Naive thymus-derived CD8-positive, alpha-beta T cell (primary cell): ENCODE measurements at regions not wholly inside any gene's neighbourhood (a gene's known extent, or its start where the extent isn't known, plus 50 kb on each side); places are given as distances from the start of the nearest gene placed in this dataset.
A peak's percentile ranks its signal among the peaks of the same experiment; 100 is the strongest.

Experiments used
- ATAC-seq, 2 donors: fragments of 150-1000 bp; cut with Tn5 transposase in 1 of 2; sonication (Bioruptor Pico), chemical (Tn5 transposase) in 1 of 2; 1 replicate in 1 of 2; 2 replicates in 1 of 2; pipeline ENCODE4 v1.10.0; 2021; ENCODE audit warnings: mild to moderate bottlenecking in 2 of 2, moderate library complexity in 2 of 2
- POLR2A ChIA-PET: fragments of 350-600 bp; sonication (Branson Sonifier 250); formaldehyde crosslinking; loops from one replicate; lab custom pipeline; 2021; ENCODE audit warnings: antibody characterized with exemption; lab: Charles Lee
- DNase-seq, 10 donors: peaks; one replicate each; pipeline versions ENCODE4 v3.0.0 to v3.0.0-alpha.2; 2020 to 2022
- H3K27ac Mint-ChIP-seq, 10 donors: one replicate each; pipeline ENCODE4 v1.8.0; 2020 to 2022; ENCODE audit warnings: mild to moderate bottlenecking in 10 of 10, mixed read lengths in 10 of 10, moderate library complexity in 4 of 10, inconsistent platforms in 1 of 10
- H3K27me3 Mint-ChIP-seq, 5 donors: one replicate each; pipeline ENCODE4 v1.8.0; 2021 to 2022; ENCODE audit warnings: mixed read lengths in 5 of 5
- H3K36me3 Mint-ChIP-seq, 3 donors: one replicate each; pipeline ENCODE4 v1.8.0; 2020 to 2022; ENCODE audit warnings: mixed read lengths in 3 of 3, mild to moderate bottlenecking in 2 of 3, inconsistent platforms in 1 of 3
- H3K4me1 Mint-ChIP-seq, 4 donors: one replicate each; pipeline ENCODE4 v1.8.0; 2021 to 2022; ENCODE audit warnings: mixed read lengths in 4 of 4
- H3K4me3 Mint-ChIP-seq, 10 donors: one replicate each; pipeline ENCODE4 v1.8.0; 2020 to 2022; ENCODE audit warnings: mild to moderate bottlenecking in 10 of 10, mixed read lengths in 10 of 10, moderate library complexity in 6 of 10, inconsistent platforms in 1 of 10
- H3K9me3 Mint-ChIP-seq, 9 donors: one replicate each; pipeline ENCODE4 v1.8.0; 2020 to 2022; ENCODE audit warnings: mixed read lengths in 9 of 9, mild to moderate bottlenecking in 3 of 9, inconsistent platforms in 1 of 9, moderate library complexity in 1 of 9

DNA sequence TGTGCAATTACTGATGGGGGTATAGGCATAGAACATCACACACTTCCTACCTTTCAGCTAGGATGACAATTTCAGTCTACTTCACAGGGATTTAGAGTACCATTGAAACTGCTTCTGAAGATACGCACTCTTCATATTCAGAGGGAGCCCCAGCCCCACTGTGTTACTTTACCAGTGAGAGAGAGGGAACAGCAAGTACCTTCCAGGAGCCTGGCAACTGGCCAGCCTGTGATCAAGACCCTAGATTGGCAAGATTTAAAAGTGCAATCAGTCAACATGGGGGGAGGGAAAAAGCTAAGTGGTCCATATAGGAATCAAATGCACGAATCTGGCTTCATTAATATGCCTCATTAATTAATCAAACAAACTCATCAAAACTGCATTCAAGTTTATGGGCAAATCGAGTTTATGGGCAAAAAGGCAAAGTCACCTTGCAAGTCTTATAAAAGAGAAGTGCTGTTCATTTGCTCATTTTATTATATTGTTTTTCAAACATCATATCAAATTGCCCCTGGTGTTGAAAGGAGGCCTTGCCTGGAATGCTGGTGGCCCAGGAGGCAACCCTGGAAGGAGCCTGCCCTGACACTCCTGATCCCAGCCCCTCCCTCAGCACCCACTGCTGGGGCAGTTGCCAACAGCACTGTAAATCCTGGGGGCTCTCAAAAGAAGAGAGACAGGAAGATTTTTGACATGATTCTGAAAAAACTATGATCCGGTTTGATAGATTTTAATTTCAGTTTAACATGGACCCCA is 184.9 kb upstream of the DPT start:
- DNase-seq: no peak
- H3K9me3 Mint-ChIP-seq: no peaks in the 10 kb centered on the region
- no peaks in the 10 kb centered on the region for H3K36me3 Mint-ChIP-seq
- no peak overlapping the region for H3K27ac Mint-ChIP-seq
- POLR2A ChIA-PET: no interaction called here
- peaks cover 3 to 12% (median 9%) of the 10 kb centered on the region in 5 donors for H3K27me3 Mint-ChIP-seq
- no peak overlapping the region for H3K4me3 Mint-ChIP-seq
- no peak for ATAC-seq
- no peaks in the 10 kb centered on the region for H3K4me1 Mint-ChIP-seq

DNA sequence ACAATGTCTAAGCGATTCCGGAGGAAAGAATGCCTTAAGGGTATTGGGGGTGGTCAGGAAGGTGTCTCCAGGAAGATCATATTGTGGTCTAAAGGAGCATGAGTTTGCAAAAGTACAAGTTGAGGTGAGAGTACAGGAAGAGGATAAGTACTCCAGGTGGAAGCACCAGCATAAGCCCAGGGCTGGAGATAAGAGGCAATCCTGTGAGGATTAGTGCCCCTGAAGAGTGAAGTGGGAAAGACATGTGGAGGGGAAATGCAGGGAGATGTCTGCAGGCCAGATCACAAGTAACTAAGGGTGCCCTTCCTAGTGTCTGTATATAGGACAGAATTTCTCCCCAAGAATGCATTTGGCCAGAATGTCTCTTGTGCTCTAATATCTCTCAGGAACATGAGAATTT is 188.3 kb upstream of the DPT start:
- Mint-ChIP-seq H3K27me3 (peaks cover 0 to 7% (median 0%) of the 10 kb centered on the region in 5 donors), H3K9me3 (no peaks in the 10 kb centered on the region), H3K4me3 (no peak overlapping the region), H3K27ac (no peak overlapping the region), H3K36me3 (no peaks in the 10 kb centered on the region), H3K4me1 (no peaks in the 10 kb centered on the region)
- no peak for ATAC-seq
- POLR2A ChIA-PET: interaction anchor here (0.6 kb wide), 1 partner anchor 261 kb away, joined by 4 read pairs; no protein-coding TSS in a partner anchor
- no peak for DNase-seq

DNA sequence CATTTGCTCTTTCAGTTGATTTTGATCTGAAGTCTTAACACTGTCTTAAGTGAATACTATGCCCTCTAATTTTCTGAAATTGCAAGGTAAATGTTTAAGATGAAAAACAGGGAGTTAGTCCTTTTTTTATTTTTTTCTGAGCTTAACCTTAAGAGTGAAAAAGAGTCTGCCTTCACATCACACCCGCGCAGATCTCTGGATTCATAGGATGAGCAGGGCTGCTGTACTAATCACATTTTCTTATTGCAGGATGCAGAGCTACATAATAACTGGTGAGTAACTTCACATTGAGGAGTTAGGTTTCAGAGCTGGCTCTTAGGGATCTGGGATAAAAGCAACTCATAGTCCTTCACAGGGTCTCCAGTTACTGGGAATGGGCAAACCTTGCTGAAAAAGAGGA is 188.7 kb upstream of the ATP1B1 start:
- Mint-ChIP-seq H3K4me1 (no peaks in the 10 kb centered on the region), H3K4me3 (no peak overlapping the region), H3K27me3 (peaks cover 0 to 8% (median 0%) of the 10 kb centered on the region in 5 donors), H3K27ac (no peak overlapping the region), H3K36me3 (no peaks in the 10 kb centered on the region), H3K9me3 (no peaks in the 10 kb centered on the region)
- POLR2A ChIA-PET: interaction anchor here (0.6 kb wide), 1 partner anchor 261 kb away, joined by 4 read pairs; no protein-coding TSS in a partner anchor
- DNase-seq: no peak
- no peak for ATAC-seq

DNA sequence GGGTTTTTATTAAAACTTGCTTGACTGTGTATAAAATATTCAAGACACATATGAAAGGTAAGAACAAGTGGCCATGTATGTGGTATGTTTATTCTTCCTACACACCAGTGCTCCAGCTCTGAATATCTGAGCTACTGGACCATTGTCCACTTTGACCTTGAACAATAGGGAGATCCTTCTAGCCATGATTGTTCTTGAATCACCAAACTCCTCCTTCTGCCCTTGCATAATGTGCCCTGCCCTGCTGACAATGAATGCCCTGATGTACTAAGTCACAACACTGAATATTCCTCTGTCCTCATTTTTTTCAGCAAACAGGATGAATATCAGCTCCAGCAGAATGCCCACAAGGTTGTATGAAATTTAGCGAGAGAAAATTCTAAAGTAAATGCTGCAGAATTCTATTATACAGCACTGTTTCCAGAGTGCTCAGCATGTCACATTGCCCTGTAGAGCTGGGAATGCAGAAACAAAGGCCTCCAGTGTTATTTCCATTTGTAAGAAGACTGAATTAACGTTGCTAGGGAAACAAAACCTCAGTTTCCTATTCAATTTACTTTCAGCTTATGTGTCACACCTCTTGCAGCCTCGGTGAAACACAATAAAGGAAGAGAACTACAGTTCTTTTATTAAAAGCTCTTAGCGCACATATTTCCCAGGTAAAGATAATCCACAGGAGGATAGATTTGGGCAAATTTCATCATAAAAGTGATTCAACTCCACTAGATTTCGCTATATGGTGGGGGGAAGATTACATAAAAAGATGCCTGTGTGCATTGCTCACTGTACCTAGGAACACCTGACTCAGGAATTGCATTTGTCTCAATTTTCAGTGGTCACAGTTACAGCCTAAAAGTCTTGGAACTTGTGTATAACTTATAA is 187.4 kb upstream of the ATP1B1 start:
- POLR2A ChIA-PET: no interaction called here
- no peak overlapping the region for H3K27ac Mint-ChIP-seq
- H3K9me3 Mint-ChIP-seq: no peaks in the 10 kb centered on the region
- ATAC-seq (no peak), DNase-seq (no peak)
- H3K4me1 Mint-ChIP-seq: no peaks in the 10 kb centered on the region
- H3K4me3 Mint-ChIP-seq: no peak overlapping the region
- peaks cover 0 to 8% (median 0%) of the 10 kb centered on the region in 5 donors for H3K27me3 Mint-ChIP-seq
- H3K36me3 Mint-ChIP-seq: no peaks in the 10 kb centered on the region

DNA sequence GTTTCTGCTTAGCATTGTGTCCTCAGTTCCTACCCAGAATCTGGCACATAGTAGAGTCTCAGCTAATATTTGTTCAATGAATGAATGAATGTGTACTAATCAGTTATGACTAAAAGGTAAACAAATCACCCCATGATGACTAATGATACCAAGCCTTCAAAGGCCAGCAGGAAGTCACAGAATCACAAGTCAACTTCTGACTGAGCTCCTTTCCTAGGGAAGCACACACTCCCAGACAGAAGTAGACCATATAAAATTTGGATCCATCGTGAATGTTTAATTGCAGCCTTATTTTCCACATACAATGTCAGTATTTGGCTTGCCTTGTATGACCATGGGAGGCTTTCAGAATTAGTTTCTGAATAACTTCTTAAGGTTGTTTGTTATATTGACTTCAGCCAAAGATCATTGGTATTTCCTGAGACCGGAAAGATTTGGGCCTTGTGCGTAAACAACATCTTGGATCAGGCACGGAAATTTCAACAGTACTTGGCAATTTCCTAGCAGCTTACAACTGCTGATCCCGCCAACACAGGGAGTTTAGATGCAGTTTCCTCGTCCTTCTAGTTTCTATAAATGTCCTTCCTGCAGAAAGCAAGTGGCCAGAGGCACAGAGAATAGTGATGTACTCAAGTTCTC is 185.9 kb upstream of the ATP1B1 start:
- DNase-seq: no peak
- H3K4me1 Mint-ChIP-seq: no peaks in the 10 kb centered on the region
- POLR2A ChIA-PET: no interaction called here
- peaks cover 0 to 1% (median 0%) of the 10 kb centered on the region in 9 donors for H3K9me3 Mint-ChIP-seq
- no peak overlapping the region for H3K4me3 Mint-ChIP-seq
- ATAC-seq: no peak
- H3K27me3 Mint-ChIP-seq: peaks cover 0 to 8% (median 2%) of the 10 kb centered on the region in 5 donors
- H3K27ac Mint-ChIP-seq: no peak overlapping the region
- peaks cover 0 to under 1% (median 0%) of the 10 kb centered on the region in 3 donors for H3K36me3 Mint-ChIP-seq

DNA sequence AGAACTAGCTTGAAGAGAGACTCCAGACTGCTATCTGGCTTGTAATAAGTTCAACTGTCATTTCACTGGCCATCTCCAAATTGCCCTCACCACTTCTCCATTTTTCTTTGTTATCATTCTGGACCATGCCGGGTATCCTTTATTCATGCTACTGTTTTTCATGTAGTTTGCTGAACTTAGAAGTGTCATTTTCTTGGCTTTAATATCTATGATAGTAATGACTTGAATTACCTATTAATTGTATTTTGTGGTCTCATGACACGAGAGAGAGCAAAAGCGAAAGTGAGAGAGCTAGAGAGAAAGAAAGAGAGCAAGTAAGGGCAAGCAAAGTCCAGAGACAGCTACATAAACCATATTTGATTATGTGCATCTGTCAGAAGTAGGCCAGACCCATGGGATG is 184.9 kb upstream of the ATP1B1 start:
- H3K36me3 Mint-ChIP-seq: peaks cover 0 to 3% (median 0%) of the 10 kb centered on the region in 3 donors
- POLR2A ChIA-PET: no interaction called here
- H3K4me1 Mint-ChIP-seq: no peaks in the 10 kb centered on the region
- peaks cover 0 to 4% (median 0%) of the 10 kb centered on the region in 9 donors for H3K9me3 Mint-ChIP-seq
- ATAC-seq (no peak), DNase-seq (no peak)
- H3K4me3 Mint-ChIP-seq: no peak overlapping the region
- H3K27me3 Mint-ChIP-seq: peaks cover 0 to 8% (median 5%) of the 10 kb centered on the region in 5 donors
- peak overlapping the region in 2 of 10 donors; percentile 11 to 31 for H3K27ac Mint-ChIP-seq

DNA sequence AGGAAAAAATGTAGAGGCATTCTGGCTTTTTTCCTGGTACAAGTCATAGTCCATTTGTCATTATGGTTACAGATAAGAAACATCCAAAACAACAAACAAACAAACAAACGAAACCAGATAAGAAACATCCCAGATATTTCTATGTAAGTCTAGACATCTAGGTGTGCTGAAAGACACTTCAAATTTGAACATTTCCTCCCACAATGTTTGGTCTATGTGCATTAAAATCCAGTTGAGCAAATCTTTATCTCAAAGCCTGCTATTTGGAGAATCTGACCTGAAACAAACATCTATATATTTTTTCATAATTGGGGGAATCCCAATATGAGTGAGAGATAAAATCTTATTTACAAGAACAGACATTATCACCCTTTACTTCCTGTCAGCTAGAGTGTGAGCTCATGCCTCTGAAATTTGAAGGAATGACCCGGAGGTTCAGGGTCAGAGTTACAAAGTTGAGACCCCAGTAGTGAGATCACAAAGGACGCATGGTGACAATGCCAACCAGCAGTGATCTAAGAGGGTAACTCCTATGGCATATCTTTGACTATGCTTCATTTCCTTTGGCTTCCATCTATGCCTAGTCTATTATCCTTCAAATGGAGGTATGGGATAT is 182.9 kb upstream of the ATP1B1 start:
- DNase-seq: no peak
- ATAC-seq: no peak
- H3K27ac Mint-ChIP-seq: no peak overlapping the region
- H3K4me3 Mint-ChIP-seq: no peak overlapping the region
- peaks cover 0 to 4% (median 0%) of the 10 kb centered on the region in 9 donors for H3K9me3 Mint-ChIP-seq
- POLR2A ChIA-PET: no interaction called here
- peaks cover 5 to 15% (median 12%) of the 10 kb centered on the region in 5 donors for H3K27me3 Mint-ChIP-seq
- H3K36me3 Mint-ChIP-seq: peaks cover 0 to 7% (median 3%) of the 10 kb centered on the region in 3 donors
- H3K4me1 Mint-ChIP-seq: no peaks in the 10 kb centered on the region

DNA sequence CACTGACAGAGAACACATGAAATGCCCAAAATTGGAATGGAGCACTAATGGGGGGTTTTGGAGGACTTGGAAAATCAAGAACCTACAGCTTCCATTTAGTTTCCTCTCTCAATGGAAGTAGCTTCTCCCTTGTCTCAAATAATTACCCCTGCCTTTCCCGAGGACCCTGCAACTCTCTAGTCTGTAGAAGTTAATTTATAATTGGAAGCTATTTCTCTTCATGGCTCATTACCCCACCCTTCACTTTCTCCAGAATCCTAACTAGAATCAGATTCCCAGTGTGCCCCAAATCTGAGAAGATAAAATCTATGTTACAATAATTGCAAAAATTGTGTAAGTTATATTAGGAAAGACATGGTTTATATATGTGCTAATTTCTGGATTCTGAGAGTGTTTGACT is 181.5 kb upstream of the ATP1B1 start:
- Mint-ChIP-seq H3K4me3 (no peak overlapping the region), H3K27me3 (peaks cover 5 to 18% (median 15%) of the 10 kb centered on the region in 5 donors), H3K9me3 (peaks cover 0 to 6% (median 3%) of the 10 kb centered on the region in 9 donors), H3K27ac (no peak overlapping the region), H3K36me3 (peaks cover 0 to 7% (median 3%) of the 10 kb centered on the region in 3 donors), H3K4me1 (no peaks in the 10 kb centered on the region)
- no peak for ATAC-seq
- no peak for DNase-seq
- POLR2A ChIA-PET: no interaction called here

DNA sequence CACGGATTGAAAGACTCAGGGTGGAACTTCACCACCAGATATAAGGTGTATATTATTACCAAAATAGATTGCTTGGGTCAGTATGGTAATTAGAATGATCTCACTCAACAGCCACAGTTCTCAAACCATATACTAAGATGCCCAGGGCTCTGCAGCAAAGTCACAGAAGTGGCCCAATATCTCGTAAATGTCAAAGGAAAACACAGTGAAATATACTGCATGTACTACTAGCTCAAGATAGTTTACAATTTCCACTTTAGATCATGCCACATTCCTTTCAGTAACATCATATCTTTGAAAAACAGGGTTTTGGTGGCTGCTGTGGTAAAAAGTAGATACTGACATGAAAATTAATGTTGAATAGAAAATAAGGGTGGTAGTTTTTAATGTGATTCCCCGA is 180.3 kb upstream of the ATP1B1 start:
- H3K4me3 Mint-ChIP-seq: no peak overlapping the region
- no peaks in the 10 kb centered on the region for H3K4me1 Mint-ChIP-seq
- no peak overlapping the region for H3K27ac Mint-ChIP-seq
- peaks cover 0 to 6% (median 3%) of the 10 kb centered on the region in 9 donors for H3K9me3 Mint-ChIP-seq
- peaks cover 5 to 21% (median 15%) of the 10 kb centered on the region in 5 donors for H3K27me3 Mint-ChIP-seq
- H3K36me3 Mint-ChIP-seq: peaks cover 0 to 7% (median 3%) of the 10 kb centered on the region in 3 donors
- ATAC-seq: no peak
- POLR2A ChIA-PET: no interaction called here
- no peak for DNase-seq

DNA sequence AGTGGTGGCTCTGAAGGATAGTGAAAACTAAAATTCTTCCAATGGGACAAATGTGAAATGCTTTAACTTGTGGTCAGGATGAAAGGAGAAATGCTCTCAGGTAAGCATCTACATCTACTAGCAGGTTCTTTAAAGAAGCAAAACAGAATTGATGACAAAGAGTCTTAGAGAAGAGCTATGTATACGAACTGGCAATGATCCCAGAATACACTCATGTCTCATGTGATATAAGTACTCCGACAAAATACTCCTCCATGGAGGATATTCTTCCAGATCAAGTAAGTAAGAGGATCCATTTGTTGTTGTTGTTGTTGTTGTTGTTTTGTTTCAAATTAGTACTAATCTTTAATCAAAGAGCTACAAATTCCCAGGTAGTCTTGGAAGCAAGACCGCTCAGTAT is 174.0 kb upstream of the ATP1B1 start:
- DNase-seq (no peak), ATAC-seq (no peak)
- Mint-ChIP-seq H3K36me3 (peaks cover 0 to 4% (median 0%) of the 10 kb centered on the region in 3 donors), H3K27ac (no peak overlapping the region), H3K27me3 (peaks cover 0 to 18% (median 6%) of the 10 kb centered on the region in 5 donors), H3K9me3 (peaks cover 0 to 10% (median 3%) of the 10 kb centered on the region in 9 donors), H3K4me3 (no peak overlapping the region), H3K4me1 (no peaks in the 10 kb centered on the region)
- POLR2A ChIA-PET: no interaction called here

DNA sequence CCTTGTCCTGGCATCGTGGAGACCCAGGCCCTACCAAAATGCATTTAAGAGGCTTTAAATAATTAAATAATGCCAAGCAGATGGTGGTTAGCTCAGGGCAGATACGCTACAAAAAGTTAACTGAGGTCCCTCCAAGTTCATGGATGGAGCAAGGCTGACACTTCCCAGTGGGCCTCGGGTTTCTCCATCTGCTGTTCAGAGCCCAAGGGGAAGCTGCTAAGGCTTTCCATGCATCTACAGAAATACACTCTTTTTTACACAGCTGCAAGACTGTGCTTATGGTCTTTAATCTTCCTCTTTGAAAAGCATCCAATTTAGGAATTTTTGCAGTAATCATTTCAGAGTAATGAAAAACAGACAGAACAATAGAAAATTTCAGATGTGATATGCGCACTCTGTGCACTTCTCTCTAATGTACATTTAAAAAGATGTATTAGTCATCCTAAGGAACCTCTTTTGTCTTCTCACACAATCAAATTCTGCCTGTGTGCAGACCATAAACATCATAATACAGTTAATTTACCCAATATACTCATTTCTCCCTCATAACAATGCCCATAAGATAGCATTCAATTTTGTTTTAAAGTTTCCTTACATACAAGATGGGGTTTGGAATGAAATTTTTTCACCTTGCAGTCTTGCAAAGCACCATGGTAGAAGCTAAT is 173.2 kb upstream of the ATP1B1 start:
- peaks cover 0 to 10% (median 0%) of the 10 kb centered on the region in 9 donors for H3K9me3 Mint-ChIP-seq
- POLR2A ChIA-PET: no interaction called here

More for the DNA sequence above, 173.2 kb upstream of the ATP1B1 start:
- Mint-ChIP-seq H3K36me3 (no peaks in the 10 kb centered on the region), H3K27ac (no peak overlapping the region), H3K4me1 (no peaks in the 10 kb centered on the region), H3K27me3 (peaks cover 0 to 14% (median 4%) of the 10 kb centered on the region in 5 donors), H3K4me3 (no peak overlapping the region)
- DNase-seq (no peak), ATAC-seq (no peak)
